Progenitor cell of endocrine pancreas (in vitro differentiated cells): ENCODE measurements at regions not wholly inside any gene's neighbourhood (a gene's known extent, or its start where the extent isn't known, plus 50 kb on each side); places are given as distances from the start of the nearest gene placed in this dataset.

Experiments used
- DNase-seq: peaks from one replicate; pipeline ENCODE4 v3.0.0; 2021; ENCODE audit warnings: low spot score; ENCODE audit not compliant: unreplicated experiment
- H3K27ac Mint-ChIP-seq: 2 replicates; pipeline ENCODE4 v1.8.0; 2021; ENCODE audit warnings: mild to moderate bottlenecking, moderate library complexity, mixed read lengths
- H3K27me3 Mint-ChIP-seq: 2 replicates; pipeline ENCODE4 v1.8.0; 2021; ENCODE audit warnings: mixed read lengths
- H3K36me3 Mint-ChIP-seq: 2 replicates; pipeline ENCODE4 v1.8.0; 2022; ENCODE audit warnings: mixed read lengths; ENCODE audit not compliant: insufficient read depth
- H3K4me1 Mint-ChIP-seq: 2 replicates; pipeline ENCODE4 v1.8.0; 2021; ENCODE audit warnings: low read depth, mixed read lengths
- H3K4me3 Mint-ChIP-seq: 2 replicates; pipeline ENCODE4 v1.8.0; 2021; ENCODE audit warnings: low read depth, mild to moderate bottlenecking, moderate library complexity, mixed read lengths
- H3K9me3 Mint-ChIP-seq: 2 replicates; pipeline ENCODE4 v1.8.0; 2021; ENCODE audit warnings: low read depth, mixed read lengths
- TF ChIP-seq, protein P1 (sequence below): fragments of 200-600 bp; sonication (generic); IDR thresholded peaks from one replicate; pipeline ENCODE4 v1.5.0; 2021; ENCODE audit warnings: antibody characterized with exemption, mild to moderate bottlenecking; ENCODE audit not compliant: unreplicated experiment

DNA sequence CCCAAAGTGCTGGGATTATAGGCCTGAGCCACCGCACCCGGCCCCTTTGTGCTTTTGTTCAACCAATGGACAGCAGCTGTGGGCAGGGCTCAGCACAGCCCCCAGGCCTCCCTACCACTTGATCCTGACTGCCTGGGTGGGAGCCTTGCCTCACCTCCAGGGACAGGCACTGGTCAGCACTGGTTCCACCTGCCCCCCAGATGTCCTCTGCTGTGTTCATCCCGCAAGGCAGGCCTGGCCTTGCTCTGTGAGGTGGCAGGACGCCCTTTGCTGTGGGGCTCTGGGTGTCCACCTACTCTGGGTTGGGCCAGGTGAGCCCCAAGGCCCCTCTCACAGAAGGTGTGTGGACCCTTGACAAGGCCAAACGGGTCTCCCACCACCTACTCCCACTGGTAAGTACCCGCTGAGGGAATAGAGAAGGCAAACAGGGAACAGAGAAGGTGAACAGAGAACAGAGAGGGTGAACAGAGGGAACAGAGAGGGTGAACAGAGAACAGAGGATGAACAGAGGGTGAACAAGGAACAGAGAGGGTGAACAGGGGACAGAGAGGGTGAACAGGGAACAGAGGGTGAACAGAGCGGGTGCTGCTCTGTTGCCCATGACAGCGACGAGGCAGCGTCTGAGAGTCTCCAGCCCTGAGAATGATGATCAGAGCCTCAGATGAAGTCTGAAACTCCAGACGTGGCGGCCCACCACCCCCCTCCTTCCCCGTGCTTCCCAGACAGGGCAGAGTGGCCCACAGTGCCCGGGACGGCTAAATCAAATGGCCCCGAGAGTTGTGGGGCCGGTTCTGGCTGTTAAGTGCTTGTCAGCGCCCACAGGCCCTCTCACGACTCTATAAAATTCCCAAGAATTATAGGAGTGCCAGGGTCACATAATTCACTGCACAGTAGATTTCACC, 55.0 kb upstream of the NKX1-1 start:
- H3K27ac Mint-ChIP-seq: no peak overlapping the region
- no peaks in the 10 kb centered on the region for H3K4me1 Mint-ChIP-seq
- no peak overlapping the region for H3K4me3 Mint-ChIP-seq
- H3K36me3 Mint-ChIP-seq: no peaks in the 10 kb centered on the region
- peaks cover 4% of the 10 kb centered on the region for H3K9me3 Mint-ChIP-seq
- no peak for DNase-seq
- H3K27me3 Mint-ChIP-seq: peaks cover 30% of the 10 kb centered on the region
- TF ChIP-seq, protein P1, sequence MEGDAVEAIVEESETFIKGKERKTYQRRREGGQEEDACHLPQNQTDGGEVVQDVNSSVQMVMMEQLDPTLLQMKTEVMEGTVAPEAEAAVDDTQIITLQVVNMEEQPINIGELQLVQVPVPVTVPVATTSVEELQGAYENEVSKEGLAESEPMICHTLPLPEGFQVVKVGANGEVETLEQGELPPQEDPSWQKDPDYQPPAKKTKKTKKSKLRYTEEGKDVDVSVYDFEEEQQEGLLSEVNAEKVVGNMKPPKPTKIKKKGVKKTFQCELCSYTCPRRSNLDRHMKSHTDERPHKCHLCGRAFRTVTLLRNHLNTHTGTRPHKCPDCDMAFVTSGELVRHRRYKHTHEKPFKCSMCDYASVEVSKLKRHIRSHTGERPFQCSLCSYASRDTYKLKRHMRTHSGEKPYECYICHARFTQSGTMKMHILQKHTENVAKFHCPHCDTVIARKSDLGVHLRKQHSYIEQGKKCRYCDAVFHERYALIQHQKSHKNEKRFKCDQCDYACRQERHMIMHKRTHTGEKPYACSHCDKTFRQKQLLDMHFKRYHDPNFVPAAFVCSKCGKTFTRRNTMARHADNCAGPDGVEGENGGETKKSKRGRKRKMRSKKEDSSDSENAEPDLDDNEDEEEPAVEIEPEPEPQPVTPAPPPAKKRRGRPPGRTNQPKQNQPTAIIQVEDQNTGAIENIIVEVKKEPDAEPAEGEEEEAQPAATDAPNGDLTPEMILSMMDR: no peak

DNA sequence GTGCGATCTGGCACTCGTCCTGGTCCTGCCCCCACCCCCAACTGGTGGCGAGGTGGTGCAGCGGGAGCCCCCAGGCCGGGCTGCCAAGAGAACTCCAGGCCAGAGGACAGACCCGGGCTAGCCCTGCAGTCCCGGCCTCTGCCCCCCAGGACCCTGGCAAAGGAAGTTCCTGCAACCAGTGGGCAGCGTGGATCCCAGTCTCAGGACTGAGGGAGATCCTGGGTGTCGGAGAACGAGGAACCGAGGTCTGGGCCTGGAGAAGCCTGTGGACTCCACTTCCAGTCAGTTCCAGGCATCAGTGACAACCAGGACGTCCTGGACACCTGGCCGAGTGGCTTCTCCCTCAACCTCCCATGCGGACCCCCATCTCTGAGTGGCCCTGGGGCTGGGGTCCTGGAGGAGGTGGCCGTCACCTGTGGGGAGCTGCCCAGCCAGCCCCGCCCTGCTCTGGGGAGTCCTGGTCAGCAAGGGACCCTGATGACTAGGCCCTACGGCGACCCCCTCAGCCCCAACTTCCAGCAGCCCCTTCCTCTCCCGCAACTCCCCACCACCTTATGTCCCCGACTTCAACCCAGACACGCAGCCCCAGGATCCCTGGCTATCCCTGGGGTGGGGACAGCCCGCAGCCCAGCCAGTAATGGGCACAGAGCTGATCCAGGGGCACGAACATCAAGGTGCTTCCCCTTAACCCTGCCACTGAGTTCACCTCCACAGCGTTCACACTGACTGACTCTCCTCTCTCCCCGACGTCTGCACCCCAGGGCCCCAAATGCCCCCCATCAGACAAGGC, 53.7 kb upstream of the NKX1-1 start:
- peaks cover 4% of the 10 kb centered on the region for H3K9me3 Mint-ChIP-seq
- H3K27me3 Mint-ChIP-seq: peaks cover 30% of the 10 kb centered on the region
- no peak for DNase-seq
- no peaks in the 10 kb centered on the region for H3K4me1 Mint-ChIP-seq
- TF ChIP-seq, protein P1: no peak
- no peaks in the 10 kb centered on the region for H3K36me3 Mint-ChIP-seq
- no peak overlapping the region for H3K27ac Mint-ChIP-seq
- H3K4me3 Mint-ChIP-seq: no peak overlapping the region

DNA sequence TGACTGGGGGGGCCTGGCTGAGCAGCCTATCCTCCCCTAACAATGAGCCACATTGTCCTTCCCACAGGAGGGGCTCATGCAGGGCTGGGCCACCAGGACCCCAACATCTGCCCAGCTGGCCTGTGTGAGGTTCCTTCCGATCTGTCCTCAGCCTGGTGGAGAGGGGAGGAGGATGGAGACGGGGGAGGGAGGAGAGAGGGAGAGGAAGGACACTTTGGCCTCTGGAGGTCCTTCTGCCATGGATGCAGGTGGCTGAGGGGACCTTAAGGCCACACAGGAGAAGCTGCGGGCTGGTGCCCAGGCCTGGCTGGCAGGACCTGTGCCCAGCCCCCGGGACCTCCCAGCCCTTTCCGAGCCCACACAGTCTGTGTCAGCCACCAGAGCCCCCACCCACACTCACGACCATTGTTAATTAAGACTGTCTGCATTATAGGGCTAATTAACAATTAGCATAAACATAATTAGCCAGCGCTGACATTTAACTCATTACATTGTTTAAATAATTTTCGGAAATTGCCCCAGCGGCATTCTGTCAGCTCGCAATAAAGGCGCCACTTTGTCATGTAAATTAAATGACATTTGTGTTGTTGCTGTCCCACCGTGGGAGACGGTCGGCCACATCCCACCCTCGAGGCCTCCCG, 53.0 kb upstream of the NKX1-1 start:
- no peaks in the 10 kb centered on the region for H3K36me3 Mint-ChIP-seq
- no peak overlapping the region for H3K27ac Mint-ChIP-seq
- no peak for DNase-seq
- peaks cover 30% of the 10 kb centered on the region for H3K27me3 Mint-ChIP-seq
- no peaks in the 10 kb centered on the region for H3K4me1 Mint-ChIP-seq
- peaks cover 4% of the 10 kb centered on the region for H3K9me3 Mint-ChIP-seq
- no peak overlapping the region for H3K4me3 Mint-ChIP-seq
- TF ChIP-seq, protein P1: no peak

DNA sequence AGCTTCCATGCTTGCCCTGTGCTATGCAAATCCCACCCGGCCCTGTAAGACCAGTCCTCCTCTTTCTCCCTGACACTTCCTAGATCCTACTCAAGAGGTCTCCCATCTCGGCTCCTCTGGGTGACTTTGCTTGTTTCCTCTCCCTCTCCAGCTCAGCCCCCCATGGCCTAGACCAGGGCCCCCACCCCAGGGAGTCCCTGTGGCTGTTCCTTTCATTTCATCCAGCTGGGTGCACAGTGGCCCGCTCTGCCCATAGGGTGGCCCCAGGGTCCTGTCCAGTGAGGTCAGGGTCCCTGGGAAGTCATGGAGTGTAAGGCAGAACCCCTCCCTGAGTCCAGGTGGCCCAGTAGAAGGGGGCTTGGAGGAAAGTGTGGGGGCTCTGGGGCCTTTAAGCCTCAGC, 52.3 kb upstream of the NKX1-1 start:
- Mint-ChIP-seq H3K9me3 (peaks cover 10% of the 10 kb centered on the region), H3K27ac (no peak overlapping the region), H3K4me1 (no peaks in the 10 kb centered on the region), H3K27me3 (peaks cover 30% of the 10 kb centered on the region), H3K4me3 (no peak overlapping the region), H3K36me3 (no peaks in the 10 kb centered on the region)
- no peak for DNase-seq
- TF ChIP-seq, protein P1: no peak
